ENCODE measurements at regions not wholly inside any gene's neighbourhood (a gene's known extent, or its start where the extent isn't known, plus 50 kb on each side); places are given as distances from the start of the nearest gene placed in this dataset.
"Not testable (repeated sequence)": the region's sequence is repeated elsewhere in the genome, so short reads cannot be mapped to it uniquely, and the experiment has no call there.

DNA sequence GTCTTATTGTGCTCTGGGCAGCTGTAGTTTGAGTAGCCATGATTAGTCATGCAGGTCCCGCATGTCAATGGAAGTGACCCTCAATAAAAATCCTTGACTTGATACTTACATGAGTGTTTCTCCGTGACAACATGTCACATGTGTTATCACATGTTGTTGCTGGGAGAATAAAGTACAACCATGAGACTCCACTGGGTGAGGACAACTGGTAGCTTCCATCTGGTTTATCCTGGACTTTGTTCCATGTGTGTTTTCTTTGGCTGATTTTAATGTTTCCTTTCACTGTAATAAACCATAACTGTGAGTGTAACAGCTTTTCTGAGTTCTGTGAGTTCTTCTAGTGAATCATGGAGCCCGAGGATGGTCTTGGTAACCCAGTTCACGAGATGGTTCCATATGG lies 63.1 kb upstream of the NDN start:
- no peak for DNase-seq (ENCODE audit: low read depth in 3 of 3)

GRCh38 chr15:23750776-23751175 lies 63.7 kb upstream of the NDN start:
- no peak for DNase-seq (ENCODE audit: low read depth in 3 of 3)

DNA sequence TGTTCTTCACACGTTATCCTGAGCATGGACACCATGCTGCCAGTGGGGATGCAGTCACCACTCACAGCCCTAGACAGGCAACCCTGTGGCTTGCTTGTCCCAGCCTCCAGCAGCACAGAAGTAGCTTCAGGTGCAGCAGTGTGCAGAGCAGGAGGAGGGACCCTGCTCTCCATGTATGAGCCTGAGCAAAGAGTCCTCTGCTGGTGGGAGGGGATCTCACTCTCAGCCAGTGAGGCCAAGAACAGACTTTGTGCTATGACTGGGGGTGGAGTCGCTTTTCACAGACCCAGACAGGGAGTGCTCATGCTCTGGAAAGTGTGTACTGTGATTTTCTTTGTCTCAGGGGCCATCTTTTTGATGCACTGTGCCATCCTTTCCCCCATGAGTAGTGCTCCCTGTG lies 66.1 kb upstream of the NDN start:
- DNase-seq (ENCODE audit: low read depth in 3 of 3): no peak

GRCh38 chr15:23758891-23759290 lies 71.8 kb upstream of the NDN start:
- no peak for DNase-seq (ENCODE audit: low read depth in 3 of 3)

DNA sequence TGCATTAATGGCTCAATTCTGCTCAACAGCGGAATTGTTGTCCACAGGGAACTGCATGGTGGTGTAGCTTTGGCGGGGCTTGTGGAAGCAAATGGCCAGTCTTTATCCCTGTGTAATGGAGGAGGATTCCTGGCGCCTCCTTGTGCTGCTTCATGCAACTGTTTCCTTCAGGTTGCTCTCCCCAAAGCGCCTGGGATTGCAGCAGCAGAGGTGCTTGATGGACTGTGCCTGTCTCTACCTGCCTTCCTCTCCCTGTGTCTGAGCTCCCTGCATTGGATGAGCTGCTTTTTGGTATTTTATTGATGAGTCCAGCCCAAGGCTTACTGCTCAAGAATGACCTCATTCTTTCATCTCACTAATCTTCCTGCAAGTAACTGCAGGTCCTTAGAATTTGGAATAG lies 72.9 kb upstream of the NDN start:
- no peak for DNase-seq (ENCODE audit: low read depth in 3 of 3)

DNA sequence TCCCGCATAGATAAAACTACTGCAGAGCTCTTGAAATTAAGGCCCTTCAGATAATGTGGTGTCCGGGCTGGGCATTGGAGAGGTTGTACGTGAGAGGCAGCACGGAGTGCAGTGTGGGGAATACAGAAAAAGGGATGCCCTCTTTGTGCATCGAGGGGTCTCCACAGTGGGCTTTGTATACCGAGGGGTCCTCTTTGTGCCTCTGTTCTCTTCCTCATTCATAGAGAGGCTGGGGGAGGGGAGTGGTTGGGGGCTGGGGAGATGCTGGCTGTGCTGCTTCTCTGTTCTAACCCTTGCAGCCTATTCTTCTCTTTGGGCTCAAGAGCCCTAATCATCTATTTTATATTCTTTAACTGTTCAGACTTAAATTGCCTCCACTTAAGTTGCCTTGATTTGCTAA lies 74.3 kb upstream of the NDN start:
- DNase-seq (ENCODE audit: low read depth in 3 of 3): no peak

- no peak for DNase-seq (ENCODE audit: low read depth in 3 of 3)
Measured at GRCh38 chr15:23762026-23762425, 74.9 kb upstream of the NDN start.

DNA sequence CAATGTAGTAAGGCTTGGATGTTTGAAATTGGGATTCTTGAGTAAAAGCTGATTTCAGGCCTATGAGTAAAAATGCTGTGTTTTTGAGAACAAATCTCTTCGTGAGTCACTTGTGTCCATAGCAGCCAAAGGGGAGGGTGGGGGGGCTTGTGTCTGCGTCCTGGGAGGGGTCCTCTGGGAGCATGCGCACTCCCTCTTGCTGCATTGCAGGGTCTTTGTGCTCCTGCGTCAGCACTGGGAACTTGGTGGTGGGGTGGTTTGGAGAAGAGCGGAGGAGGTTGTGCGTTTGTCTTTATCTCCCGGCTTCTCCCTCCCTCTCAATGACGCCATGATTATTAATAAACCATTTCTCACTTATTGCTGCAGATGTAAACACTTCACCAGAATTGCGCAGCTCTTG lies 75.9 kb upstream of the NDN start:
- DNase-seq (ENCODE audit: low read depth in 3 of 3): no peak

- no peak for DNase-seq (ENCODE audit: low read depth in 3 of 3)
Measured at GRCh38 chr15:23764306-23764705, 77.2 kb upstream of the NDN start.

DNA sequence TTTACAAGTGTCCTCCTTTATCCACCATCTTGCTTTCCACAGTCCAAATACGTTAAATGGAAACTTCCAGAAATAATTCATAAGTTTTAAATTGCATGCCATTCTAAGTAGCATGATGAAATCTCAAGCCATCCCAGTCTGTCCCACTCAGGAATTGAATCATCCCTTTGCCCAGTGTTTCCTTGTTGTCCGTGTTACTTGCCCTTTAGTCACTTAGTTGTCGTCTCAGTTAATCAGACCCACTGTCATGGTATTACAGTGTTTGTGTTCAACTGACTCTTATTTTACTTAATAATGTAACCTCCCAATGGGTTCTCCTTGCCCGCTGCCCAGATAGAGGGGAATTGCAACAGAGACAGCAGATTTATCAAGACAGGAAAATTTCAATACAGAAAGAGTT lies 77.6 kb upstream of the NDN start:
- no peak for DNase-seq (ENCODE audit: low read depth in 3 of 3)

DNA sequence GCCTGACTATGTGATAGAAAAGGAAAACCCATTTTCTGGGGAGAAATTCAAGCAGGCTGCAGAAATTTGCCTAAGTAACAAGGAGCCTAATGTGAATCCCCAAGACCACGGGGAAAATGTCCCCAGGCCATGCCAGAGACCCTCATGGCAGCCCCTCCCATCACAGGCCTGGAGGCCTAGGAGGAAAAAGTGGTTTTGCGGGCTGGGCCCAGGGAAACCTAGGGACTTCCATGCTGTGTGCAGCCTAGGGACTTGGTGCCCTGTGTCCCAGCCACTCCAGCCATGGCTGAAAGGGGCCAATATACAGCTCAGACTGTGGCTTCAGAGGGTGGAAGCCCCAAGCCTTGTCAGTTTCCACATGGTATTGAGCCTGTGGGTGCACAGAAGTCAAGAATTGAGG lies 79.7 kb upstream of the NDN start:
- DNase-seq (ENCODE audit: low read depth in 3 of 3): not testable (repeated sequence)

DNA sequence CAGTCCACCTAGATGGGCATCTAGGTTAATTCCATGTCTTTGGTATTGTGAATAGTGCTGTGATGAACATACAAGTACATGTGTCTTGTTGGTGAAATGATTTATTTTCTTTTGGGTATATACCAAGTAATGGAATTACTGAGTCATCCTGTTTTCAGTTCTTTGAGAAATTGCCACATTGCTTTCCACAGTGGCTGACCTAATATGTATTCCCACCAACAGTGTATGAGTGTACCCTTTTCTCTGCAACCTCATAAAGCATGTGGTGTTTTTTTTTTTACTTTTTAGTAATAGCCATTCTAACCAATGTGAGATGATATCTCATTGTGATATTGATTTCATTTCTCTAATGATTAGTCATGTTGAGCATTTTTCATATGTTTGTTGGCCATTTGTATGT lies 86.0 kb upstream of the NDN start:
- no peak for DNase-seq (ENCODE audit: low read depth in 3 of 3)

- DNase-seq (ENCODE audit: low read depth in 3 of 3): no peak
Measured at GRCh38 chr15:23787346-23788105, 100.4 kb upstream of the NDN start.

GRCh38 chr15:23793191-23793680 lies 106.1 kb upstream of the NDN start:
- no peak for DNase-seq (ENCODE audit: low read depth in 3 of 3)

DNA sequence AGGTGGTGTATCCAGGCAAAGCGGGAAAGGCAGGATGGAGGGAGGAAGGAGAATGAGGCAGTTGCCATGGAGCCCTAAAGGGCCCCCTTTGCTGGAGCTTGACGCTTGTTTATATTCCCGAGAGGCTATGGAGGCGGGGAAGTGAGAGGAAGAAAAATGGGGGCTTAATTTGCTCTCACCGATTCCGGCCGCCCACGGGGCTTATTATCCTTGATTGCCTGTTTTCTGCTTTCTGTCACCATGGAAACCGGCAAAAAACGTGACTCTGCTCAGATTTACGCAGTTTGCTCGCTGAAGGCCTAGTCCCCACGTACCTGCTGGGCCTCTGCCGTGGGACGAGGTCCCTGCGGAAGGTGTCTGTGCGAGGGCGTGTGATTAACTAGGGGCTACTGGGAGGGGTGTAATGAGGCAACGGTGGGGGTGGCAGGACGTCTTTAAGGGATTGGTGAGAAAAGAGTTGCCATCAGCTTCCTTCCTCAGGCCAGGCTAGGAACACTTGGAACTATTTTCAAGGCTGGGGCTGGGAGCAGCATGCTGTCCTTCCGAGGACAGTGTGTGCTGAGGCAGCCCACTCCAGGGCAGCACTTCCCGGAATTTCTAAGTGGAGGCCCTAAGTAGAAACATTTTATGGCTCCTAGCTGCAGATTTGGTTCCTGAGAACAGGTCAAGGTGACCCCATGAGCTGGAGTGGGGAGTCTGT lies 110.8 kb upstream of the NDN start:
- no peak for DNase-seq (ENCODE audit: low read depth in 3 of 3)

DNA sequence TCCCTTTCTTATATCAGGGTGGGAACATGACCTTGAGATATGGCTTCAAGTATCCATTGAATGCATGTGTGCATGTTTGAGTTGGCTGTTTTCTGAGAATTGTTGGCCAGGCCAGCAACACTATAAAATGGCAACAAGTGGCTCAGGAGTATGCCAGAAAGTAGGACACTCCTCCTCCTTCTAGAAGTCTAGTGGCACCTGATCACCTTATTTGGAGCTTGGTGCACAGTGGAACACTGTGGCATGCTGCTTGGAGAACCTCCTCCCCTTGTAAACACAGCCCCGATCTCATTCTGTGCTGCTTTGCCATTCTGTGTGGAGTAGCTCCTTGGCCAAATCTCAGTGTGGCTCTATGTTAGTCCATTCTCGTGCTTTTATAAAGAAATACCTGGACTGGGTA lies 114.8 kb upstream of the NDN start:
- DNase-seq (ENCODE audit: low read depth in 3 of 3): no peak

DNA sequence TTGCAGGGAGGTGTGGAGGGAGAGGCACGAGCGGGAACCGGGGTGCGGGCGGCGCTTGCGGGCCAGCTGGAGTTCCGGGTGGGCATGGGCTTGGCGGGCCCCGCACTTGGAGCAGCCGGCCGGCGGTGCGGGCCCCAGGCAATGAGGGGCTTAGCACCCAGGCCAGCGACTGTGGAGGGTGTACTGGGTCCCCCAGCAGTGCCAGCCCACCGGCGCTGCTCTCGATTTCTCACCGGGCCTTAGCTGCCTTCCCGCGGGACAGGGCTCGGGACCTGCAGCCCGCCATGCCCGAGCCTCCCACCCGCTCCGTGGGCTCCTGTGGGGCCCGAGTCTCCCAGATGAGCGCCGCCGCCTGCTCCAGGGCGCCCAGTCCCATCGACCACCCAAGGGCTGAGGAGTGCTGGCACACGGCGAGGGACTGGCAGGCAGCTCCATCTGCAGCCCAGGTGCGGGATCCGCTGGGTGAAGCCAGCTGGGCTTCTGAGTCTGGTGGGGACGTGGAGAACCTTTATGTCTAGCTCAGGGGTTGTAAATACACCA lies 115.9 kb upstream of the NDN start:
- not testable (repeated sequence) for DNase-seq (ENCODE audit: low read depth in 3 of 3)

- DNase-seq (ENCODE audit: low read depth in 3 of 3): no peak
Measured at GRCh38 chr15:23806980-23807379, 119.9 kb upstream of the NDN start.

- DNase-seq (ENCODE audit: low read depth in 3 of 3): no peak
Measured at GRCh38 chr15:23823508-23823907, 136.4 kb upstream of the NDN start.

DNA sequence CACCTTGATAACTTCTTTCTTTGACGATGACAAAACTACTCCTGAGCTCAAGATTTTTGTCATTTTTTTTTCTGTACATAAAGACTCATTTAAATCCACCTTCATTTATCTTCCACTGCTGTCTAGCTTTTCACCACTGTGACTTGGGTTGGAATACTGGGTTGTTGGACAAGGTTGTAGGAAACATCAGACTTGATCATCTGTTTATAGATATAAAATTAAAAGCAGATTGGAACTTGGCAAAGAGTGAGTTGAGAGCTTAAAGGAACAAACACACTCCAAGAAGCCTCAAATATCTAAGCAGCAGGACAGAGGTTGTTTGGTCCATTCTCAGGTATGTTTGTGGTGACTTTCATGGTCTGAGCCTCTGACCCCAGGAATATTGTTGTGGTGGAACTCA lies 141.7 kb upstream of the NDN start:
- DNase-seq (ENCODE audit: low read depth in 3 of 3): no peak

DNA sequence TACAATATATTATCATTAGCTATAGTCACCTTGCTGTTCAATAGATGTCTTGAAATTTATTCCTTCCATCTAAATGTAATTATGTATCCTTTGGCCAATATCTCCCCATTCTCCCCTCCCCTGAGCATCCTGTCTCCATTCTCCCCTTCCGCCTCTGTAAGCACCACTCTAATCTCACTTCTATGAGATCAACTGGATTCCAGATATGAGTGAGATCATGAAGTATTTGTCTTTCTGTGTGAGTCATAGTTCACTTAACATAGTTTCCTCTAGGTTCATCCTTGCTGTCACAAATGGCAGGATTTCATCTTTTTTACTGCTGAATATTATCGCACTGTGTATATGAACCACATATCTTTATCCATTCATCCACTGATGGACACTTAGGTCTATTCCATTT lies 148.8 kb upstream of the NDN start:
- no peak for DNase-seq (ENCODE audit: low read depth in 3 of 3)

DNA sequence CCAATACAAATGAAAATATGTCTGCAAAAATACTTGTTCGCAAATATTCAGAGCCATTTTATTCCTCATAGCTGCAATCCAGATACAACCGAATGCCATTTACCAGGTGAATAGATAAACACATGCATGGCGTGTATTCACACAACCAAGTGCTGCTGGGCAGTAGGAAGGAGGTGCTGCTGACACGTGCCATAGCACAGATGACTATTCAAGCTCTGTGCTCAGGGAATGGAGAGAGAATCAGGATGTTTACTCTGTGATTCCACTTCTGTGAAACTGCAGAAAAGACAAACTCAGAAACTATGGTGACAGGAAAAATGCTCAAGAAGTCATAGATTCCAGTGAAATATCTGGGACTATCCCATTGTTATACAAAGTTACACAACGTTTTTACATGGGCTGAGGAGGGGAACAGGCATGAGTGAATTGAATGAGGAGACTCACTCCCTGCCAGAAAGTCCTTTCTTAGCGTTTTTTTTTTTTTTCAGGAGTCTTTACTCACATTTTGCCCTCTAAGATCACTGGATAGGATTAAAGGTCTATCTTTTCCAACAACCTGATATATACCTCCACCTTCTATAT lies 152.9 kb upstream of the NDN start:
- DNase-seq (ENCODE audit: low read depth in 3 of 3): no peak

GRCh38 chr15:23846218-23846617 lies 159.1 kb upstream of the NDN start:
- DNase-seq (ENCODE audit: low read depth in 3 of 3): no peak

Data from stimulated activated CD4-positive, alpha-beta T cell treated with anti-CD3 and anti-CD28 coated beads, TNF-alpha, amount 100 ng/mL, for 48 hours (primary cell).